ENCODE measurements at regions not wholly inside any gene's neighbourhood (a gene's known extent, or its start where the extent isn't known, plus 50 kb on each side); places are given as distances from the start of the nearest gene placed in this dataset.

GRCh38 chr10:107984581-107984980, 820.1 kb upstream of the SORCS1 start:
- Histone ChIP-seq H4K5ac (ENCODE audit: insufficient read length, low read depth, low read length) (no peak overlapping the region), H3K56ac (replicated peaks; ENCODE audit: insufficient read length, low read depth, low read length) (no peak overlapping the region), H3K27me3 (replicated peaks in 1 of 4; ENCODE audit: control insufficient read depth in 3 of 4, extremely low read depth in 1 of 4, insufficient read depth in 3 of 4, low read length in 3 of 4) (no peaks in the 10 kb centered on the region), H2AFZ (ENCODE audit: low read length) (no peak overlapping the region; the same call in 1 of the 2 replicates), H3K4me2 (ENCODE audit: insufficient read depth in 1 of 2, low read depth in 2 of 2, low read length in 2 of 2) (no peak overlapping the region), H3K4me3 (ENCODE audit: extremely low read depth in 1 of 4, insufficient read depth in 2 of 4, low read depth in 3 of 4, low read length in 4 of 4) (no peak overlapping the region), H3K9me3 (ENCODE audit: insufficient read depth in 2 of 2, low read depth in 1 of 2, low read length in 1 of 2) (no peaks in the 10 kb centered on the region), H3K79me1 (ENCODE audit: low read depth, low read length) (no peaks in the 10 kb centered on the region), H2AK5ac (ENCODE audit: low read depth, low read length) (no peak overlapping the region), H3K4me1 (replicated peaks in 1 of 4; ENCODE audit: control insufficient read depth in 3 of 4, insufficient read depth in 4 of 4, low read length in 3 of 4) (no peaks in the 10 kb centered on the region), H4K20me1 (replicated peaks in 1 of 2; ENCODE audit: control insufficient read depth in 1 of 2, insufficient read depth in 2 of 2, low read length in 2 of 2) (no peaks in the 10 kb centered on the region), H3K4ac (replicated peaks; ENCODE audit: insufficient read length, low read depth, low read length) (no peak overlapping the region), H4K8ac (ENCODE audit: extremely low read depth, insufficient read depth, low read length) (no peak overlapping the region), H3K23ac (ENCODE audit: insufficient read length) (no peak overlapping the region), H3K23me2 (ENCODE audit: low read depth, low read length) (no peaks in the 10 kb centered on the region; the same call in 1 of the 2 replicates), H2BK12ac (ENCODE audit: low read depth, low read length) (no peak overlapping the region), H4K91ac (replicated peaks; ENCODE audit: insufficient read length, low read length) (no peak overlapping the region), H3K9ac (replicated peaks in 1 of 4; ENCODE audit: extremely low read depth in 1 of 4, low read depth in 3 of 4, low read length in 3 of 4) (no peak overlapping the region), H3K14ac (ENCODE audit: insufficient read length) (no peak overlapping the region), H2BK5ac (ENCODE audit: low read depth, low read length) (no peak overlapping the region), H2BK15ac (ENCODE audit: low read length) (no peak overlapping the region), H3K79me2 (ENCODE audit: control insufficient read depth in 1 of 2, insufficient read depth in 2 of 2, low read length in 2 of 2) (no peaks in the 10 kb centered on the region), H2BK20ac (ENCODE audit: low read length) (no peak overlapping the region), H3K18ac (ENCODE audit: extremely low read depth, low read length) (no peak overlapping the region), H3K36me3 (ENCODE audit: control insufficient read depth in 2 of 4, insufficient read depth in 4 of 4, low read length in 3 of 4) (no peaks in the 10 kb centered on the region), H3K27ac (ENCODE audit: low read depth, low read length) (no peak overlapping the region), H2BK120ac (replicated peaks; ENCODE audit: low read depth, low read length) (no peak overlapping the region)
- POLR2A ChIA-PET (ENCODE audit: partially characterized antibody) = no interaction called here
- 91% methylated on average over 3 of the region's 3 CpGs; no CpG with 5 or more reads in 1 of the 2 experiments for WGBS, 2 experiments (ENCODE audit: extremely low coverage in 1 of 2, insufficient coverage in 1 of 2, insufficient read length in 1 of 2, insufficient replicate concordance in 2 of 2, low coverage in 1 of 2, low lambda C conversion rate in 2 of 2, missing lambda C conversion rate in 1 of 2)
- CTCF ChIA-PET (ENCODE audit: partially characterized antibody) = no interaction called here
- DNase-seq (ENCODE audit: low read depth in 1 of 2, low spot score in 2 of 2) = no peak
- TF ChIP-seq TEAD4 (IDR thresholded peaks at IDR 0.05; ENCODE audit: low read depth, low read length) (no peak), FOSL1 (IDR thresholded peaks at IDR 0.05; ENCODE audit: insufficient read depth, low read depth, low read length) (no peak), NANOG (IDR thresholded peaks at IDR 0.05; ENCODE audit: insufficient read depth, low read depth, low read length, poor library complexity, severe bottlenecking) (no peak), CTBP2 (IDR thresholded peaks at IDR 0.05; ENCODE audit: borderline replicate concordance, insufficient read depth, insufficient read length, low read length) (no peak), TAF7 (optimal IDR thresholded peaks at IDR 0.05; ENCODE audit: borderline replicate concordance, low read depth, low read length) (no peak), HDAC6 (IDR thresholded peaks at IDR 0.05; ENCODE audit: low read depth, low read length) (no peak), ATF2 (IDR thresholded peaks at IDR 0.05; ENCODE audit: low read length) (no peak), CBX5 (IDR thresholded peaks at IDR 0.05; ENCODE audit: low read depth, low read length) (no peak), GTF2F1 (IDR thresholded peaks at IDR 0.05; ENCODE audit: borderline replicate concordance, low read depth, low read length) (no peak), SRF (IDR thresholded peaks at IDR 0.05; ENCODE audit: low read depth, low read length) (no peak), ASH2L (IDR thresholded peaks at IDR 0.05; ENCODE audit: low read length) (no peak), CEBPB (IDR thresholded peaks at IDR 0.05; ENCODE audit: low read depth, low read length) (no peak)
- FAIRE-seq = no peak
